Bronchial epithelial cell (primary cell): ENCODE measurements at regions not wholly inside any gene's neighbourhood (a gene's known extent, or its start where the extent isn't known, plus 50 kb on each side); places are given as distances from the start of the nearest gene placed in this dataset.
A peak's percentile ranks its signal among the peaks of the same experiment; 100 is the strongest.

ENCODE experiments used
- DNase-seq: peaks from one replicate; pipeline ENCODE4 v3.0.0-alpha.2; 2010; ENCODE audit warnings: low read depth
- FAIRE-seq: peaks from 2 replicates; lab custom pipeline; 2011; peaks lifted over from hg19 to GRCh38; lab: Jason Lieb, UNC
- H3K27me3 ChIP-seq: 2 replicates; pipeline ENCODE4 v1.5.1; 2011; ENCODE audit warnings: low read length; ENCODE audit not compliant: control insufficient read depth, insufficient read depth
- H3K36me3 ChIP-seq: 2 replicates; pipeline ENCODE4 v1.5.1; 2011; ENCODE audit warnings: low read length; ENCODE audit not compliant: control insufficient read depth, insufficient read depth
- H3K4me3 ChIP-seq: 2 replicates; pipeline ENCODE4 v1.5.1; 2011; ENCODE audit warnings: mild to moderate bottlenecking, low read depth, low read length, control low read depth
- CTCF ChIP-seq: IDR thresholded peaks from 2 replicates; pipeline ENCODE4 v1.5.1; 2011; ENCODE audit warnings: mild to moderate bottlenecking, moderate library complexity, low read length, control low read depth, inconsistent platforms; ENCODE audit not compliant: insufficient read depth, severe bottlenecking

GRCh38 chr5:128682669-128683068 is 144.6 kb upstream of the FBN2 start:
- FAIRE-seq: no peak
- Histone ChIP-seq H3K36me3 (no peaks in the 10 kb centered on the region), H3K27me3 (peaks cover 1% of the 10 kb centered on the region), H3K4me3 (no peak overlapping the region)
- TF ChIP-seq CTCF: no peak
- DNase-seq: no peak

- H3K4me3 ChIP-seq: no peak overlapping the region
- TF ChIP-seq CTCF: no peak
- peaks cover 1% of the 10 kb centered on the region for H3K27me3 ChIP-seq
- H3K36me3 ChIP-seq: no peaks in the 10 kb centered on the region
- FAIRE-seq (no peak), DNase-seq (no peak)
Observed at GRCh38 chr5:128684961-128685360, 146.9 kb upstream of the FBN2 start.

- DNase-seq: no peak
- no peak overlapping the region for H3K4me3 ChIP-seq
- H3K27me3 ChIP-seq: no peaks in the 10 kb centered on the region
- FAIRE-seq: no peak
- TF ChIP-seq CTCF: no peak
- H3K36me3 ChIP-seq: no peaks in the 10 kb centered on the region
Observed at GRCh38 chr5:128687930-128688329, 149.9 kb upstream of the FBN2 start.

GRCh38 chr5:128693764-128694163 is 155.7 kb upstream of the FBN2 start:
- no peak for TF ChIP-seq CTCF
- FAIRE-seq: no peak
- no peaks in the 10 kb centered on the region for H3K36me3 ChIP-seq
- H3K4me3 ChIP-seq: no peak overlapping the region
- no peak for DNase-seq
- H3K27me3 ChIP-seq: peaks cover 3% of the 10 kb centered on the region

- no peak for FAIRE-seq
Observed at GRCh38 chr5:128695791-128696530, 157.9 kb upstream of the FBN2 start.

More at GRCh38 chr5:128695791-128696530, 157.9 kb upstream of the FBN2 start:
- TF ChIP-seq CTCF: peak; percentile 29
- no peak overlapping the region for H3K4me3 ChIP-seq
- DNase-seq: peak; percentile 9
- no peaks in the 10 kb centered on the region for H3K36me3 ChIP-seq
- peaks cover 3% of the 10 kb centered on the region for H3K27me3 ChIP-seq
